GM13977 (cell line): ENCODE measurements at regions not wholly inside any gene's neighbourhood (a gene's known extent, or its start where the extent isn't known, plus 50 kb on each side); places are given as distances from the start of the nearest gene placed in this dataset.
A peak's percentile ranks its signal among the peaks of the same experiment; 100 is the strongest.

Experiments
- DNase-seq: peaks from one replicate; pipeline ENCODE4 v3.0.0; 2012; ENCODE audit warnings: low spot score
- CTCF ChIP-seq: IDR thresholded peaks from 2 replicates; pipeline ENCODE4 v1.5.1; 2012; ENCODE audit warnings: mild to moderate bottlenecking, control low read depth; ENCODE audit not compliant: insufficient read depth; ENCODE audit errors: extremely low read depth, missing control alignments
- in situ Hi-C: fragments of 300-500 bp; cut with MboI; formaldehyde crosslinking; loops from one replicate; pipeline ENCODE4 v1.12.0; 2022; ENCODE audit warnings: low sequenced_read_pairs, low pct_unique_long_range_greater_than_20kb, mixed read lengths, inconsistent platforms; ENCODE audit not compliant: unreplicated experiment

GRCh38 chr4:121256887-121257466 lies 92.9 kb upstream of the TNIP3 start:
- no peak for TF ChIP-seq CTCF
- in situ Hi-C loops = loop anchor here (10.0 kb wide), 1 partner anchor 62 kb away; no protein-coding TSS in a partner anchor

GRCh38 chr4:121255986-121256750 lies 92.0 kb upstream of the TNIP3 start:
- DNase-seq = peak; percentile 73
- in situ Hi-C loops = loop anchor here (10.0 kb wide), 1 partner anchor 61 kb away; no protein-coding TSS in a partner anchor
- no peak for TF ChIP-seq CTCF

More at GRCh38 chr4:121256887-121257466, 92.9 kb upstream of the TNIP3 start:
- DNase-seq = no peak

- in situ Hi-C loops = loop anchor here (10.0 kb wide), 1 partner anchor 59 kb away; no protein-coding TSS in a partner anchor
- DNase-seq = no peak
- no peak for TF ChIP-seq CTCF
Measured at GRCh38 chr4:121253961-121254360, 89.8 kb upstream of the TNIP3 start.

- peak; percentile 83 for TF ChIP-seq CTCF
- in situ Hi-C loops = loop anchor here (10.0 kb wide), 1 partner anchor 58 kb away; no protein-coding TSS in a partner anchor
- DNase-seq = peak; percentile 55
Measured at GRCh38 chr4:121252224-121252806, 88.2 kb upstream of the TNIP3 start.

GRCh38 chr4:121248747-121249146 lies 84.6 kb upstream of the TNIP3 start:
- no peak for DNase-seq
- TF ChIP-seq CTCF = no peak
- in situ Hi-C loops = no loop called here

- no peak for DNase-seq
- in situ Hi-C loops = no loop called here
- TF ChIP-seq CTCF = no peak
Measured at GRCh38 chr4:121246698-121247097, 82.6 kb upstream of the TNIP3 start.
